Neural crest cell (in vitro differentiated cells): ENCODE measurements at regions not wholly inside any gene's neighbourhood (a gene's known extent, or its start where the extent isn't known, plus 50 kb on each side); places are given as distances from the start of the nearest gene placed in this dataset.

ENCODE experiments used
- DNase-seq: peaks from one replicate; pipeline ENCODE4 v3.0.0; 2021; ENCODE audit warnings: low read depth, mixed read lengths, low spot score
- H3K27ac Mint-ChIP-seq: one replicate; pipeline ENCODE4 v1.8.0; 2021; ENCODE audit warnings: mild to moderate bottlenecking, mixed read lengths; ENCODE audit not compliant: unreplicated experiment
- H3K27me3 Mint-ChIP-seq: 2 replicates; pipeline ENCODE4 v1.8.0; 2021; ENCODE audit warnings: low read depth, mild to moderate bottlenecking, mixed read lengths
- H3K36me3 Mint-ChIP-seq: 2 replicates; pipeline ENCODE4 v1.8.0; 2021; ENCODE audit warnings: low read depth, mild to moderate bottlenecking, mixed read lengths
- H3K4me1 Mint-ChIP-seq: 2 replicates; pipeline ENCODE4 v1.8.0; 2021; ENCODE audit warnings: mixed read lengths
- H3K4me3 Mint-ChIP-seq: one replicate; pipeline ENCODE4 v1.8.0; 2021; ENCODE audit warnings: mild to moderate bottlenecking, mixed read lengths
- H3K9me3 Mint-ChIP-seq: 2 replicates; pipeline ENCODE4 v1.8.0; 2021; ENCODE audit warnings: mixed read lengths
- CTCF ChIP-seq: fragments of 200-600 bp; sonication (generic); conservative IDR thresholded peaks from 2 replicates; pipeline ENCODE4 v1.5.0; 2021; ENCODE audit warnings: antibody characterized with exemption, mild to moderate bottlenecking

- H3K9me3 Mint-ChIP-seq, result no peaks in the 10 kb centered on the region
- no peak for TF ChIP-seq CTCF
- DNase-seq, result no peak
- no peaks in the 10 kb centered on the region for H3K4me1 Mint-ChIP-seq
- no peaks in the 10 kb centered on the region for H3K27me3 Mint-ChIP-seq
- H3K27ac Mint-ChIP-seq, result no peak overlapping the region
- no peaks in the 10 kb centered on the region for H3K36me3 Mint-ChIP-seq
- H3K4me3 Mint-ChIP-seq, result no peak overlapping the region
Measured at GRCh38 chr13:86399572-86399971, 600.4 kb upstream of the SLITRK6 start.

DNA sequence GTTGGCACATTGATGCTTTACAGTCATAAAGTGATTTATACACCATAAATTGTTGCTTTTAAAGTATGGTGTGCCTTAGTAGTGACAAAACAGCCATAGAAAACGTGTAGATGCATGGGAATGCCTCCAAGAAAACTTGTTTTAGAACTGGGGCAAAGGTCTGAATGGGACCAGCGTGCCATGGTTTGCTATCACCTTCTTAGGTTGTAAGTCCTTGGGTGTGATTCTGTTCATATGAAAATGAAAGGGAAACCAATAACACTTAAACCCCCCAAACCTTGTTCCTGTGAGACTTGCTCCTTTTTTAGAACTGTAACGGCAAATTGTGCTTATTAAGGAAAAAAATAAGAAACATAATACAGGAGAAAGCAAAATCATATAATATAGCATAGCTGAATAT lies 603.3 kb upstream of the SLITRK6 start:
- Mint-ChIP-seq H3K4me3 (no peak overlapping the region), H3K9me3 (no peaks in the 10 kb centered on the region), H3K27me3 (no peaks in the 10 kb centered on the region), H3K4me1 (no peaks in the 10 kb centered on the region), H3K27ac (no peak overlapping the region), H3K36me3 (no peaks in the 10 kb centered on the region)
- no peak for TF ChIP-seq CTCF
- no peak for DNase-seq

DNA sequence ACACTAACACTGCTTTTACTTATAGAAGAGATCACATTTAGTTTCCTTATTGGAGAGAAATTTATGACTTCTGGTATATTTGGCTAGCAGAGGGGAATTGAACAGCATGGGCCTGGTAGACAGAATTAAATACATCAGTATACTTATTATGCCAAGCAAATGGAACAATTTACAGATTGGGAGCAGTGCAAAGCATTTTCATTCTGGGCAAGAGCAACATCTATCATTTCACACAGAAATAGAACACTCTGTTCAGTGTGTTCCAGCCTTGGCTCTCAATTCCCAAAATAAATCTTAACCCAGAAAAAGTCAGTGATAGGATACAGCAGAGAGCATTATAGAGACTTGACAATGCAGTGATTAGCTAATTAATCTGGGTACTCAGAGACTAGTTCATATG lies 604.0 kb upstream of the SLITRK6 start:
- no peaks in the 10 kb centered on the region for H3K4me1 Mint-ChIP-seq
- no peaks in the 10 kb centered on the region for H3K9me3 Mint-ChIP-seq
- H3K36me3 Mint-ChIP-seq, result no peaks in the 10 kb centered on the region
- H3K27me3 Mint-ChIP-seq, result no peaks in the 10 kb centered on the region
- H3K27ac Mint-ChIP-seq, result no peak overlapping the region
- no peak overlapping the region for H3K4me3 Mint-ChIP-seq
- no peak for TF ChIP-seq CTCF
- no peak for DNase-seq

GRCh38 chr13:86409466-86410241 lies 610.4 kb upstream of the SLITRK6 start:
- Mint-ChIP-seq H3K27ac (no peak overlapping the region), H3K36me3 (no peaks in the 10 kb centered on the region), H3K27me3 (no peaks in the 10 kb centered on the region), H3K4me3 (no peak overlapping the region), H3K9me3 (peaks cover 4% of the 10 kb centered on the region), H3K4me1 (no peaks in the 10 kb centered on the region)
- DNase-seq, result no peak
- TF ChIP-seq CTCF, result no peak

DNA sequence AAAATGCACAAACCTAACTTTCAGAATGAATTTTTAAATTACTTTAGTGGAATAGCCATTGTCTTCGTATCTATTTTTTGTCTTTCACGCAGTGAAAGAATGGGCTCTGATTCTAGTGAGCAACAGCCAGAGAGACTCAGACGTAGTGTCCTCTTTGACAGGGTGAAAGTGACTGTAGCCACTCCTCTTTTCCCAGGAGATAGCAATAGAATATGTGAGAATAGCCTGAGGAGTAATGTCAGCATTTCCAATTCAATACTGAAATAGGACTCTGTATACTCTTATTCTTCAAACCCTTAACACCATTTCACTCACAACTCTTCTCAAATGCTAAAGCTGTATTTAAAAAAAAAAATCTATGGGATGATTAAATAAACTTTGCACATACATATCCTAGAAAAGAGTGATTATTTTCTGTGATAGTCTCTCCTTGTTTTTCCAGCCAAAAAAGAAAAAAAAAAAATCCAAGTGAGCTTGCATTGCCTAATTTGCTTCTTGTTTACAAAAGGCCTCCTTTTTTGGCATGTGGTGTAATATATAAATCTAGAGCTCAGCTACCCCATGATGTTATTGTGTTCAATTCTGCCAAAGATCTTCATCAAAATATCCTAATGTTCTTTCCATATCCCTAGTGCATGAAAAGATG lies 626.1 kb upstream of the SLITRK6 start:
- no peak for TF ChIP-seq CTCF
- Mint-ChIP-seq H3K9me3 (peaks cover 8% of the 10 kb centered on the region), H3K4me3 (no peak overlapping the region), H3K27ac (no peak overlapping the region), H3K27me3 (no peaks in the 10 kb centered on the region), H3K36me3 (peaks cover 3% of the 10 kb centered on the region), H3K4me1 (peaks cover 17% of the 10 kb centered on the region)
- DNase-seq, result no peak
